Testis (tissue), 2 donors: ENCODE measurements at regions not wholly inside any gene's neighbourhood (a gene's known extent, or its start where the extent isn't known, plus 50 kb on each side); places are given as distances from the start of the nearest gene placed in this dataset.

Experiments used
- DNase-seq: peaks from one replicate; pipeline ENCODE4 v3.0.0-alpha.2; 2019
- H3K27ac ChIP-seq, 2 donors: fragments of 200-600 bp; sonication (generic); one replicate each; pipeline ENCODE4 v1.5.1; 2019
- H3K27me3 ChIP-seq: fragments of 200-600 bp; sonication (generic); one replicate; pipeline ENCODE4 v1.5.1; 2019
- H3K36me3 ChIP-seq: fragments of 200-600 bp; sonication (generic); one replicate; pipeline ENCODE4 v1.5.1; 2017; ENCODE audit warnings: low read depth; ENCODE audit errors: missing control alignments
- H3K4me1 ChIP-seq: fragments of 200-600 bp; sonication (generic); one replicate; pipeline ENCODE4 v1.5.1; 2019
- H3K4me3 ChIP-seq, 2 donors: fragments of 200-600 bp; sonication (generic); one replicate each; pipeline ENCODE4 v1.5.1; 2017 to 2019
- H3K9me3 ChIP-seq: fragments of 200-600 bp; sonication (generic); one replicate; pipeline ENCODE4 v1.5.1; 2017
- POLR2A ChIP-seq: fragments of 450-650 bp; IDR thresholded peaks from one replicate; pipeline ENCODE4 v1.6.1; 2017; ENCODE audit warnings: antibody characterized with exemption, mild to moderate bottlenecking, moderate library complexity
- WGBS, 2 donors: methylation state at CpG; one replicate each; pipeline ENCODE4 v1.1.5; 2018; 5-methylcytosine and 5-hydroxymethylcytosine counted together
- intact Hi-C: fragments of 100-400 bp; cut with DNase I; formaldehyde crosslinking; loops from one replicate; pipeline ENCODE4 v1.15.1; 2023; ENCODE audit warnings: low total_unique reads
- TF ChIP-seq, protein P1 (sequence below), 3 experiments: fragments of 450-650 bp in 2 of 3; fragments of 200-600 bp in 1 of 3; sonication (generic) in 1 of 3; IDR thresholded peaks; one replicate each; pipeline ENCODE4 v1.5.1; 2016 to 2019; ENCODE audit warnings: antibody characterized with exemption in 3 of 3, mild to moderate bottlenecking in 2 of 3, moderate library complexity in 1 of 3

DNA sequence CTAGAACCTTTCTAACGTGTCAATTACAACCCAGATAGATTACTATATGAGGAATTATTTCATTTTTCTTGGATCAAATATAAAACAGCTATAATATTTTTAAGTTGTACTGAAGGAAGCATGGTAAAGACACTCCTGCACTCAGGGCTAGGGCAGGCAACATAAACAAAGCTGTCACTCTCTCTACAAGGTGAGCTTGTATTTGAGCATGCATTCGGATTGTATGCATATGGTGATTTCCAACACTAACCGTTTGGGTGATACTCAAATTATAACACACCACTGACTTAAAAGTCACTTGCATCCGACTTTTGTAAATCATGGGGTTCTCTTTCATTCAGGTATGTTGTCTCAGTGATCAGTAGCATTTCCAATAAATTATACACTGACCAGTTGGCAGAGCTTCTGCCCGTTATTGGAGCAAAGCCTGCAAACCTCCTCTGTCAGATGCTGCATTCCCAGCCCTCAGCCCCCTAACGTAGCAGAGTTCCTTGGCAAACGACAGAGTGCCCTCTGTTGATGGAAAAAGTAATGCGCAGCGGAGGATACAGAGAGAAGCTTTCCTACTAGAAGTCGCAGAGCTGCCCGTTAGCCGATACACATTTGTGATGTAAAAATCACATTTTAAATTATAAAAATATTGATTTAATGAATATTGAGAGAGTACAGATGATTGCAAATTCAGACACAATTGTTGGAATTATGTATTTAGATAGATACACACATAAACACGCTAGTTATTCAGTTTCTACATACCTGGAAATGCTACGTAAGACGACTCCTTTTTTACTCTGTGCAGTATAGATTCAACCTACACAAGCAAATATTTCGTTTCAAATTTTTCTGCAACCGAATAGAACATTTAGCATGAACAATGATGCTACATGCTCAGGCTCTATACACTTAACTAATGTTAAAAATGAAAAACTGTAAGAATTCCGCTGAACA is 173.9 kb upstream of the SP4 start:
- DNase-seq: peak; percentile 76
- Histone ChIP-seq H3K4me1 (no peaks in the 10 kb centered on the region), H3K4me3 (no peak overlapping the region), H3K9me3 (no peaks in the 10 kb centered on the region), H3K36me3 (no peaks in the 10 kb centered on the region), H3K27me3 (no peaks in the 10 kb centered on the region), H3K27ac (no peak overlapping the region)
- WGBS, 2 donors: 9% methylated on average over 18 of the region's 18 CpGs
- intact Hi-C loops: no loop called here
- TF ChIP-seq, protein P1, sequence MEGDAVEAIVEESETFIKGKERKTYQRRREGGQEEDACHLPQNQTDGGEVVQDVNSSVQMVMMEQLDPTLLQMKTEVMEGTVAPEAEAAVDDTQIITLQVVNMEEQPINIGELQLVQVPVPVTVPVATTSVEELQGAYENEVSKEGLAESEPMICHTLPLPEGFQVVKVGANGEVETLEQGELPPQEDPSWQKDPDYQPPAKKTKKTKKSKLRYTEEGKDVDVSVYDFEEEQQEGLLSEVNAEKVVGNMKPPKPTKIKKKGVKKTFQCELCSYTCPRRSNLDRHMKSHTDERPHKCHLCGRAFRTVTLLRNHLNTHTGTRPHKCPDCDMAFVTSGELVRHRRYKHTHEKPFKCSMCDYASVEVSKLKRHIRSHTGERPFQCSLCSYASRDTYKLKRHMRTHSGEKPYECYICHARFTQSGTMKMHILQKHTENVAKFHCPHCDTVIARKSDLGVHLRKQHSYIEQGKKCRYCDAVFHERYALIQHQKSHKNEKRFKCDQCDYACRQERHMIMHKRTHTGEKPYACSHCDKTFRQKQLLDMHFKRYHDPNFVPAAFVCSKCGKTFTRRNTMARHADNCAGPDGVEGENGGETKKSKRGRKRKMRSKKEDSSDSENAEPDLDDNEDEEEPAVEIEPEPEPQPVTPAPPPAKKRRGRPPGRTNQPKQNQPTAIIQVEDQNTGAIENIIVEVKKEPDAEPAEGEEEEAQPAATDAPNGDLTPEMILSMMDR (IDR thresholded peaks at IDR 0.05): peak in 1 of 3 experiments; percentile 32
- no peak for TF ChIP-seq POLR2A

DNA sequence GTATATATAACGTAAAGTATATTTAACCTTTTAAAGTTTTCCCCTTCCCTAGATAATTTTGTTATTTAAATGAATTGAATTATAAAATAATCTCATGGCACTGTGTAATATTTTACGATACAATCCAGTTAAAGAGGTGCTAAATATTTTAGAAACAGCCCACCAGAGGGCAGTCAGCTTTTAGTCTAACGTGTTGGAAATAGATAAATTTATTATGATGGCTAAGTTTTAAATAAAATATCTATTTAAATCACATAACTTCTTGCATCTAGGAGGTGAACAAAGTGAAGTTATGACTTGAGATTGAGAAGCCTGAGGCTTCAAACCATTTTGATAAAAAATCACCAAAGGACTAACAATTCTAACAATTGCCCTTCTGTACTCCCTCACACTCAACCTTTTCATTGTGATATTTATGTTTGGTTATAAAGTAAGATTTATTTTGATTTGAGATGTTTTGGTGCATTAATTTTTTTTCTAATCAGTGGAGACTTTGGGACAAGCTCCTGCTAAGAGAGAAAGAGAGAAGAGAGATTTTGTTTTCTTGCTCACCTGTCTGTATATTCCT is 171.5 kb upstream of the SP4 start:
- no peaks in the 10 kb centered on the region for H3K4me1 ChIP-seq
- peak; percentile 40 for DNase-seq

DNA sequence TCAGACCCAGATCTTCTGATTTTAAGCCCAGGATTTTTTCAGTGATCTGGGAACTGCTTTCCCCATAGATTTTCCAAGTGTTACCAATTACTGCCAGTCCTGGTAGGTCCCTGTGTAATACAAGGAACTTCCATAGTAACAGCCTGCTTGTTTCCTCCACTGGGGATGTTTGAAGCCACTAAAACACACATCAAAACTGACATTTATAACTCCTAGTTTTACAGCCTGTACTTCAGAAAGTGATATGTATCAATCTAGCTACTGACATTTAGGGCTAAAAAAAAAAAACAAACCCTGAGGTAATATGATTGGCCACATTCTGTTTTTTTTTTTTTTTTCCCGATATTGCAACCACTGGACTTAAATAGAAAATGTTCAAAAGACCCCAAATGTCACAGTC is 166.9 kb upstream of the SP4 start:
- no peak for TF ChIP-seq POLR2A
- TF ChIP-seq, protein P1 (IDR thresholded peaks at IDR 0.05): no peak
- Histone ChIP-seq H3K27me3 (no peaks in the 10 kb centered on the region), H3K9me3 (no peaks in the 10 kb centered on the region), H3K4me1 (no peaks in the 10 kb centered on the region), H3K4me3 (no peak overlapping the region), H3K27ac (no peak overlapping the region), H3K36me3 (no peaks in the 10 kb centered on the region)
- DNase-seq: no peak
- intact Hi-C loops: no loop called here
- WGBS, 2 donors: 27 to 36% methylated on average over 1 of the region's 1 CpG

More for the DNA sequence above, 171.5 kb upstream of the SP4 start:
- no peak overlapping the region for H3K4me3 ChIP-seq
- no peak for TF ChIP-seq POLR2A
- TF ChIP-seq, protein P1 (IDR thresholded peaks at IDR 0.05): peak; percentile 21 to 51 (median 27)
- 28 to 43% methylated on average over 3 of the region's 3 CpGs for WGBS, 2 donors
- H3K9me3 ChIP-seq: no peaks in the 10 kb centered on the region
- H3K27ac ChIP-seq: no peak overlapping the region
- intact Hi-C loops: no loop called here
- no peaks in the 10 kb centered on the region for H3K36me3 ChIP-seq
- H3K27me3 ChIP-seq: no peaks in the 10 kb centered on the region

DNA sequence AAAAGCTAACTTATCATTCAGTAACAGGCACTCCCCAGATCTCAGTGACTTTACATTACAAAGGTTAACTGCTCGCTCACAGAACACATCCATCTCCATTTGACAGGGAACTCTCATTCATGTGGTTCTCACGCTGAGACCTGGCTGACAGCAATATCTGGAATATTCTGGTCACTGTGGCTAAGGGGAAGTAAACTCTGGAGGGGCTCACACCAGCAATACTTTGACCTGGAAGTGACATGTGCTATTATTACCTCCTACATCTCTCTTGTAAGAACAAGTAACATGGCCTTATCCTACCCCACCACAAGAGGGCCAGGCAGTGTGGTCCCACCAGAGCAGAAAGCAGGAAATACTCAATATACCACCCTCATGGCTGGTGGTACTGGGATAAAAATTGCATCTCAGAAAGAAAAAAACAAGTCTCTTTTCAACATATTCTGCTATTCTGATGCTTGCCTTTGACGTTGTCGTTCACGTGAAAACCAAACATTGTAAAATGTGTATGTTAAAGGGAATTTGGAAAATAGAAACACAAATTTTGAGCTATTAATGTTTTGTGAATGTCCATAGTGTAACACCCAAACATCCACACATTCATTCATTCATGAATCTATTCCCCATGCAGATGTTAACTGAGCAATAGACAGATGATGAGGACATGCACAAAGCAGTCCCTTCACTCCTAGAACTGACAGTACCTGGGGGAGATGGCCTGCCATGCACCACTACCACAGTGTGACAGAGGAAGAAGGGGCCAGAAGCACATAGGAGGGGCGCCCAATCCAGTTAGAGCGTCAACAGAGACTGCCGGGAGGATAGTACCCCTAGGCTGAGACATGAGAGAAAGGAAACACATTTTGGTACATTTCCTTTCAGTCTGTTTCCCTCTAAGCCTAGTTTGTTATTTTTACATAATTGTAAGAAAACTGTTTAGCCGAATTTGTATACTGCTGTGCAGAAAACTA is 166.0 kb upstream of the SP4 start:
- TF ChIP-seq POLR2A: no peak
- TF ChIP-seq, protein P1 (IDR thresholded peaks at IDR 0.05): peak; percentile 29 to 37 (median 29)

More for the DNA sequence above, 166.0 kb upstream of the SP4 start:
- peak; percentile 56 for DNase-seq
- Histone ChIP-seq H3K9me3 (no peaks in the 10 kb centered on the region), H3K36me3 (no peaks in the 10 kb centered on the region), H3K4me3 (no peak overlapping the region), H3K27ac (no peak overlapping the region), H3K27me3 (no peaks in the 10 kb centered on the region), H3K4me1 (no peaks in the 10 kb centered on the region)
- intact Hi-C loops: no loop called here
- WGBS, 2 donors: 45 to 46% methylated on average over 9 of the region's 9 CpGs
